HG02870 (cell line): ENCODE measurements at regions not wholly inside any gene's neighbourhood (a gene's known extent, or its start where the extent isn't known, plus 50 kb on each side); places are given as distances from the start of the nearest gene placed in this dataset.

ENCODE experiments used
- ATAC-seq: cut with Tn5 transposase; IDR thresholded peaks from one replicate; pipeline ENCODE4 v1.9.1; 2021; ENCODE audit warnings: mild to moderate bottlenecking, moderate library complexity; ENCODE audit not compliant: unreplicated experiment

GRCh38 chr10:56920601-56921261 is 559.7 kb upstream of the ZWINT start:
- no peak for ATAC-seq

- ATAC-seq, result no peak
Observed at GRCh38 chr10:56912043-56912442, 551.0 kb upstream of the ZWINT start.

GRCh38 chr10:56905051-56905450 is 544.0 kb upstream of the ZWINT start:
- ATAC-seq, result no peak

GRCh38 chr10:56902554-56902953 is 541.5 kb upstream of the ZWINT start:
- no peak for ATAC-seq

- no peak for ATAC-seq
Observed at GRCh38 chr10:56895306-56895705, 534.2 kb upstream of the ZWINT start.

GRCh38 chr10:56881218-56881617 is 520.2 kb upstream of the ZWINT start:
- no peak for ATAC-seq

- no peak for ATAC-seq
Observed at GRCh38 chr10:56880606-56881005, 519.5 kb upstream of the ZWINT start.

GRCh38 chr10:56874950-56875349 is 513.9 kb upstream of the ZWINT start:
- no peak for ATAC-seq

GRCh38 chr10:56871160-56871668 is 510.2 kb upstream of the ZWINT start:
- no peak for ATAC-seq

GRCh38 chr10:56867236-56867635 is 506.2 kb upstream of the ZWINT start:
- no peak for ATAC-seq

GRCh38 chr10:56856569-56856968 is 495.5 kb upstream of the ZWINT start:
- no peak for ATAC-seq

- ATAC-seq, result no peak
Observed at GRCh38 chr10:56844978-56845529, 484.0 kb upstream of the ZWINT start.

GRCh38 chr10:56836659-56837058 is 475.6 kb upstream of the ZWINT start:
- no peak for ATAC-seq

GRCh38 chr10:56831681-56832080 is 470.6 kb upstream of the ZWINT start:
- no peak for ATAC-seq

- peak; percentile 55 for ATAC-seq
Observed at GRCh38 chr10:56823849-56824248, 462.8 kb upstream of the ZWINT start.

- ATAC-seq, result no peak
Observed at GRCh38 chr10:56805022-56805421, 444.0 kb upstream of the ZWINT start.

- ATAC-seq, result no peak
Observed at GRCh38 chr10:56785292-56785691, 424.2 kb upstream of the ZWINT start.

- no peak for ATAC-seq
Observed at GRCh38 chr10:56782503-56782902, 421.4 kb upstream of the ZWINT start.

- no peak for ATAC-seq
Observed at GRCh38 chr10:56771343-56771742, 410.3 kb upstream of the ZWINT start.

- no peak for ATAC-seq
Observed at GRCh38 chr10:56763090-56763489, 402.0 kb upstream of the ZWINT start.

GRCh38 chr10:56745490-56745889 is 384.4 kb upstream of the ZWINT start:
- no peak for ATAC-seq

- no peak for ATAC-seq
Observed at GRCh38 chr10:56728349-56728748, 367.3 kb upstream of the ZWINT start.

- no peak for ATAC-seq
Observed at GRCh38 chr10:56722912-56723311, 361.9 kb upstream of the ZWINT start.
